ENCODE measurements at regions not wholly inside any gene's neighbourhood (a gene's known extent, or its start where the extent isn't known, plus 50 kb on each side); places are given as distances from the start of the nearest gene placed in this dataset.
A peak's percentile ranks its signal among the peaks of the same experiment; 100 is the strongest.

GRCh38 chr6:14390805-14391204 is 273.2 kb downstream of the CD83 start:
- H3K4me1 ChIP-seq = no peaks in the 10 kb centered on the region
- no peaks in the 10 kb centered on the region for H3K9me3 ChIP-seq
- intact Hi-C loops (cut with DNase I) = no loop called here
- H3K27ac ChIP-seq = no peak overlapping the region
- no peak overlapping the region for H3K4me3 ChIP-seq
- TF ChIP-seq, protein P1, sequence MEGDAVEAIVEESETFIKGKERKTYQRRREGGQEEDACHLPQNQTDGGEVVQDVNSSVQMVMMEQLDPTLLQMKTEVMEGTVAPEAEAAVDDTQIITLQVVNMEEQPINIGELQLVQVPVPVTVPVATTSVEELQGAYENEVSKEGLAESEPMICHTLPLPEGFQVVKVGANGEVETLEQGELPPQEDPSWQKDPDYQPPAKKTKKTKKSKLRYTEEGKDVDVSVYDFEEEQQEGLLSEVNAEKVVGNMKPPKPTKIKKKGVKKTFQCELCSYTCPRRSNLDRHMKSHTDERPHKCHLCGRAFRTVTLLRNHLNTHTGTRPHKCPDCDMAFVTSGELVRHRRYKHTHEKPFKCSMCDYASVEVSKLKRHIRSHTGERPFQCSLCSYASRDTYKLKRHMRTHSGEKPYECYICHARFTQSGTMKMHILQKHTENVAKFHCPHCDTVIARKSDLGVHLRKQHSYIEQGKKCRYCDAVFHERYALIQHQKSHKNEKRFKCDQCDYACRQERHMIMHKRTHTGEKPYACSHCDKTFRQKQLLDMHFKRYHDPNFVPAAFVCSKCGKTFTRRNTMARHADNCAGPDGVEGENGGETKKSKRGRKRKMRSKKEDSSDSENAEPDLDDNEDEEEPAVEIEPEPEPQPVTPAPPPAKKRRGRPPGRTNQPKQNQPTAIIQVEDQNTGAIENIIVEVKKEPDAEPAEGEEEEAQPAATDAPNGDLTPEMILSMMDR (IDR thresholded peaks at IDR 0.05) = no peak
- TF ChIP-seq POLR2AphosphoS5 (IDR thresholded peaks at IDR 0.05; ENCODE audit: insufficient read depth in 1 of 2, low read depth in 1 of 2) (no peak), POLR2A (IDR thresholded peaks at IDR 0.05) (no peak)
- DNase-seq (ENCODE audit: extremely low spot score in 2 of 2) = no peak
- H3K36me3 ChIP-seq = no peaks in the 10 kb centered on the region
- no peaks in the 10 kb centered on the region for H3K27me3 ChIP-seq

DNA sequence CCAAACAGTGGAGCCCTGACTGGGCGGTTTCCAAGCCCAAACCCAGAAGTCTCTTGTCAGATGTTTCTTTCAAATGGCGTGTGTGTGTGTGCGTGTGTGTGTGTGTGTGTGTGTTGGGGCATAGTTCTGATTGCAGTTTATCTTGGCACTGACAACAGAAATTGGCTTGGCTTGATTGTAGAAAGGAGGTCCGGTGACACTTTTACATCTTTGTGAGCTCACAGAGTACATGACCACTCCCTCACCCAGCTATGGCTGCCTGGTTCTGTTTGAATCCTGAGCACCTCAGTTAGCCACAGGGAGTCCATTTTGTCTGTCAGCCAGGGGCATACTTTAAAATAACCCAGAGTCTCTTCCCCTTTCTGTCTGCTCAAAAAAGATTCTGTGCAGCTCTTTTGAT is 276.3 kb downstream of the CD83 start:
- Histone ChIP-seq H3K9me3 (no peaks in the 10 kb centered on the region), H3K36me3 (no peaks in the 10 kb centered on the region), H3K4me1 (no peaks in the 10 kb centered on the region), H3K27me3 (no peaks in the 10 kb centered on the region), H3K4me3 (no peak overlapping the region), H3K27ac (no peak overlapping the region)
- intact Hi-C loops (cut with DNase I) = no loop called here
- DNase-seq (ENCODE audit: extremely low spot score in 2 of 2) = no peak
- TF ChIP-seq POLR2AphosphoS5 (IDR thresholded peaks at IDR 0.05; ENCODE audit: insufficient read depth in 1 of 2, low read depth in 1 of 2) = no peak
- TF ChIP-seq POLR2A (IDR thresholded peaks at IDR 0.05) = no peak
- TF ChIP-seq, protein P1 (IDR thresholded peaks at IDR 0.05) = no peak

DNA sequence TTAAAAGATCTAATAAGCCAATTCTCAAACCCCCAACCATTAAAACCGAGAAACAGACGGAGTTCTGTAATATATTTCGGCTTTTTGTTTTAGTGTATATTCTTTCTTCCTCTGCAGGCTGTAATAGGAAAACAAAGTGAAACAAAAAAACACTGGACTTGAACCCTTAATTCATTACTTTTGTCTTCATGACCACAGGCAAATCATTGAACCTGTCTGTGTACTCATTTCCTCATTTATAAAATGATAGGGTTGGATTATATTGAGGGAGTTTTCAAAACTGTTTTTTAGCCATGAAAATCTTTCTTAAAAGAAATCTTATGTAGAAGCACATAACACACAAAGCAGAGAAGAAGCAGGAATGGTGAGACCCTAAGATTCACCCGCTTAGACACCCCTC is 278.8 kb downstream of the CD83 start:
- no peaks in the 10 kb centered on the region for H3K9me3 ChIP-seq
- no peak for DNase-seq (ENCODE audit: extremely low spot score in 2 of 2)
- H3K27ac ChIP-seq = no peak overlapping the region
- no peaks in the 10 kb centered on the region for H3K4me1 ChIP-seq
- intact Hi-C loops (cut with DNase I) = no loop called here
- H3K36me3 ChIP-seq = no peaks in the 10 kb centered on the region
- TF ChIP-seq, protein P1 (IDR thresholded peaks at IDR 0.05) = no peak
- TF ChIP-seq POLR2A (IDR thresholded peaks at IDR 0.05) (no peak), POLR2AphosphoS5 (IDR thresholded peaks at IDR 0.05; ENCODE audit: insufficient read depth in 1 of 2, low read depth in 1 of 2) (no peak)
- no peaks in the 10 kb centered on the region for H3K27me3 ChIP-seq
- H3K4me3 ChIP-seq = no peak overlapping the region

GRCh38 chr6:14396826-14397517 is 279.4 kb downstream of the CD83 start:
- intact Hi-C loops (cut with DNase I) = no loop called here
- H3K36me3 ChIP-seq = no peaks in the 10 kb centered on the region
- DNase-seq (ENCODE audit: extremely low spot score in 2 of 2) = peak in 1 of 2 donors; percentile 42
- H3K27ac ChIP-seq = no peak overlapping the region
- H3K27me3 ChIP-seq = no peaks in the 10 kb centered on the region
- H3K9me3 ChIP-seq = no peaks in the 10 kb centered on the region
- no peaks in the 10 kb centered on the region for H3K4me1 ChIP-seq
- TF ChIP-seq POLR2AphosphoS5 (IDR thresholded peaks at IDR 0.05; ENCODE audit: insufficient read depth in 1 of 2, low read depth in 1 of 2) = no peak
- no peak for TF ChIP-seq POLR2A (IDR thresholded peaks at IDR 0.05)
- TF ChIP-seq, protein P1 (IDR thresholded peaks at IDR 0.05) = no peak
- H3K4me3 ChIP-seq = no peak overlapping the region

DNA sequence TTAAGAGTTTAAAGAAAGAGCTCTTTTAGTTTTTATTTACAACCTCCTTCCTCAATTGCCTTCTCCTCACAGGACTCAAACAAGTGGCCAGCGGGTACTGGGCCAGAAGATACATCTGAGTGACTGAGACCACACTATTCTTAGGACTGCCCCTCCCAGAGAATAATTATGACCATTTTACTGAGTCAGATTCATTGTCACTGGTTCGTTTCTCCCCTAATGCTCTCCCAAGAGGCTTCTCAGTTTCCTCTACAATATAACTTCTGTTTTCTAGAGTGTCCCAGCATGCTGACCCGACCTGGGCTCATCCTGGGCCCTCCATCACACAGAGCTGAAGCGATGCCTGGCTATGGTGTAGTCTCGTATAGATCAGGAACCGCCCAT is 279.9 kb downstream of the CD83 start:
- no peak overlapping the region for H3K4me3 ChIP-seq
- H3K9me3 ChIP-seq = no peaks in the 10 kb centered on the region
- no peaks in the 10 kb centered on the region for H3K36me3 ChIP-seq
- intact Hi-C loops (cut with DNase I) = no loop called here
- peak in 1 of 2 donors; percentile 11 for DNase-seq (ENCODE audit: extremely low spot score in 2 of 2)
- no peaks in the 10 kb centered on the region for H3K4me1 ChIP-seq
- no peak overlapping the region for H3K27ac ChIP-seq
- TF ChIP-seq POLR2AphosphoS5 (IDR thresholded peaks at IDR 0.05; ENCODE audit: insufficient read depth in 1 of 2, low read depth in 1 of 2) = no peak
- TF ChIP-seq, protein P1 (IDR thresholded peaks at IDR 0.05) = no peak
- TF ChIP-seq POLR2A (IDR thresholded peaks at IDR 0.05) = no peak
- H3K27me3 ChIP-seq = no peaks in the 10 kb centered on the region
